ENCODE measurements at regions not wholly inside any gene's neighbourhood (a gene's known extent, or its start where the extent isn't known, plus 50 kb on each side); places are given as distances from the start of the nearest gene placed in this dataset.
A peak's percentile ranks its signal among the peaks of the same experiment; 100 is the strongest.

DNA sequence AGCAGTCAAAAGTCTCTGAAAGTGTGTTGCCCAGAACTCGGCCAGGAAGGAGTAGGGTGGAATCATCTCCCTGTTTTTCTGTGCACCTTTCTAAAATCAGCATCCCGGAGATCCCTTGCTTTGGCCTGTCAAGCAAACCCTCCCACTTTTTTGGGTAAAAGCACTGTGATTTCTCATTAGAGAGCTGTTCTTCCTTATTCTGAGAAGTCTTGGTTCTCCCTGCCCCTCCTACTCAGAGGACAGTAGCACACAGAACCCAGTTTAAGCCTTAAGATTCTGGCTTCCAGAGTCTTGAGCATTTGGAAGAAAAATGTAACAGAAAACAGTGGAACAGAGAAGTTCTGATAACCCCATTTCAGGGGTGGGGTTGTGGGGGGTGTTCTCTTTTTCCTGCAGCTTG lies 52.6 kb upstream of the KATNAL1 start:
- Histone ChIP-seq H3K4me1 (ENCODE audit: low read depth) (peaks cover 18% of the 10 kb centered on the region), H3K4me3 (no peak overlapping the region), H3K9me3 (ENCODE audit: low read depth) (no peaks in the 10 kb centered on the region), H3K27me3 (no peaks in the 10 kb centered on the region), H3K27ac (no peak overlapping the region), H3K36me3 (no peaks in the 10 kb centered on the region)
- TF ChIP-seq, protein P1, sequence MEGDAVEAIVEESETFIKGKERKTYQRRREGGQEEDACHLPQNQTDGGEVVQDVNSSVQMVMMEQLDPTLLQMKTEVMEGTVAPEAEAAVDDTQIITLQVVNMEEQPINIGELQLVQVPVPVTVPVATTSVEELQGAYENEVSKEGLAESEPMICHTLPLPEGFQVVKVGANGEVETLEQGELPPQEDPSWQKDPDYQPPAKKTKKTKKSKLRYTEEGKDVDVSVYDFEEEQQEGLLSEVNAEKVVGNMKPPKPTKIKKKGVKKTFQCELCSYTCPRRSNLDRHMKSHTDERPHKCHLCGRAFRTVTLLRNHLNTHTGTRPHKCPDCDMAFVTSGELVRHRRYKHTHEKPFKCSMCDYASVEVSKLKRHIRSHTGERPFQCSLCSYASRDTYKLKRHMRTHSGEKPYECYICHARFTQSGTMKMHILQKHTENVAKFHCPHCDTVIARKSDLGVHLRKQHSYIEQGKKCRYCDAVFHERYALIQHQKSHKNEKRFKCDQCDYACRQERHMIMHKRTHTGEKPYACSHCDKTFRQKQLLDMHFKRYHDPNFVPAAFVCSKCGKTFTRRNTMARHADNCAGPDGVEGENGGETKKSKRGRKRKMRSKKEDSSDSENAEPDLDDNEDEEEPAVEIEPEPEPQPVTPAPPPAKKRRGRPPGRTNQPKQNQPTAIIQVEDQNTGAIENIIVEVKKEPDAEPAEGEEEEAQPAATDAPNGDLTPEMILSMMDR (IDR thresholded peaks at IDR 0.05; ENCODE audit: low read depth, low read length): no peak
- DNase-seq (ENCODE audit: low read depth in 1 of 2, low spot score in 1 of 2): no peak

- no peak for DNase-seq (ENCODE audit: low read depth in 1 of 2, low spot score in 1 of 2)
- Histone ChIP-seq H3K4me1 (ENCODE audit: low read depth) (peaks cover 19% of the 10 kb centered on the region), H3K27ac (no peak overlapping the region), H3K4me3 (no peak overlapping the region), H3K27me3 (no peaks in the 10 kb centered on the region), H3K36me3 (no peaks in the 10 kb centered on the region), H3K9me3 (ENCODE audit: low read depth) (no peaks in the 10 kb centered on the region)
- TF ChIP-seq, protein P1 (IDR thresholded peaks at IDR 0.05; ENCODE audit: low read depth, low read length): no peak
Observed at GRCh38 chr13:30360586-30360985, 53.2 kb upstream of the KATNAL1 start.

DNA sequence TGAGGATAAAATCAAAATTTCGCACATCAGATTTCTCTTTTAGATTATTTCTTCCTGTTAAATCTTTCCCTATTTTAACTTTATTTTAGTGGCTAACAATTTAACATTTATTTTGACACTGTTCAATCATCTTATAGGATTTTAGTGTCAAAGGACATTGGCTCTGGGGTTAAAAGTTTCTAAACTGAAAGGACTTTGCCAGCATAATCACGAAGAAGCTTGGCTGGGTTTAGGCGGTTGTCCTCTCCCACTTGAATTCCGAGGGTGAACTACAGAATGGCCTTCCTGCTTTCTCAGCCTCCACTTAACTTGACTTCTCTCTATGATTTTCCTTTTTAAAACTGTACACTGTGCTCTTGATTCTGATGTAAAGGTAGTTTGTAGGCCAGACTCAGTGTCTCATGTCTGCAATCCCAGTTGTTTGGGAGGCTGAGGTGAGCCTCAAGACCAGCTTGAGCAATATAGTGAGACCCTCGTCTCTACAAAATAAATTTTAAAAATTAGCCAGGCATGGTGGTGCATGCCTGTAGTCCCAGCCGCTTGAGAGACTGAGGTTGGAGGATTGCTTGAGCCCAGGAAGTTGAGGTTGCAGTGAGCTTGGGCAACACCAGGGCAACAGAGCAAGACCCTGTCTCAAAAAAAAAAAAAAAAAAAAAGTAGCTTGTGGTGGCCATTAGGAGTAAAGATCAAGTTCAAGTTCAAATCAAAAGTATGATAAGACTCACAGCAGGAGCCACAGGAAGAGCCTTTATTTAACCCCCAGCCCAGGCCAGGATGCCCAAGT lies 54.8 kb upstream of the KATNAL1 start:
- no peaks in the 10 kb centered on the region for H3K27me3 ChIP-seq
- H3K4me3 ChIP-seq: no peak overlapping the region
- peaks cover 26% of the 10 kb centered on the region for H3K4me1 ChIP-seq (ENCODE audit: low read depth)
- H3K9me3 ChIP-seq (ENCODE audit: low read depth): no peaks in the 10 kb centered on the region
- H3K36me3 ChIP-seq: no peaks in the 10 kb centered on the region
- no peak overlapping the region for H3K27ac ChIP-seq
- TF ChIP-seq, protein P1 (IDR thresholded peaks at IDR 0.05; ENCODE audit: low read depth, low read length): no peak
- no peak for DNase-seq (ENCODE audit: low read depth in 1 of 2, low spot score in 1 of 2)

- Histone ChIP-seq H3K9me3 (ENCODE audit: low read depth) (no peaks in the 10 kb centered on the region), H3K27me3 (no peaks in the 10 kb centered on the region), H3K27ac (no peak overlapping the region), H3K4me3 (no peak overlapping the region), H3K4me1 (ENCODE audit: low read depth) (peaks cover 26% of the 10 kb centered on the region), H3K36me3 (no peaks in the 10 kb centered on the region)
- TF ChIP-seq, protein P1 (IDR thresholded peaks at IDR 0.05; ENCODE audit: low read depth, low read length): no peak
- DNase-seq (ENCODE audit: low read depth in 1 of 2, low spot score in 1 of 2): peak in 1 of 2 donors; percentile 10
Observed at GRCh38 chr13:30362869-30363268, 55.5 kb upstream of the KATNAL1 start.

DNA sequence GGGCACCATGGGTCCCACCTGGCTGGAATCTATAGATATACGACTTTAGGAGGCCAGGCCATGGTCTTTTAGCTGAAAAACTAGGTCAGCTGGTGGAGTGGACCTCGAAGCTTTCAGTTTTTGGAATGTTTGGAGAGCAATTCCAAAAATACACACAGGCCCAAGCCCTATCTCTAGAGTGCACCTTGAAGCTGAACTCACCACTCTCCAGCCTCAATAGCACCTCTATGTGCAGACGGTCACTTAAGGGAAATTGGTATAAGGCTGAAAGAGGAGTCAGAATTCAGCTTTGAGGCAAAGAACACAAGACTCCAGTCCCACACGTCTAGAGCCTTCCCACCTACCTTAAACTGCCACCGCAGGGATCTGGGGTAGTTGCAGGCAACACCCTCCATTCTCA lies 56.4 kb upstream of the KATNAL1 start:
- Histone ChIP-seq H3K4me1 (ENCODE audit: low read depth) (peaks cover 26% of the 10 kb centered on the region), H3K36me3 (no peaks in the 10 kb centered on the region), H3K27ac (peak overlapping the region; percentile 69), H3K27me3 (no peaks in the 10 kb centered on the region), H3K9me3 (ENCODE audit: low read depth) (no peaks in the 10 kb centered on the region), H3K4me3 (no peak overlapping the region)
- TF ChIP-seq, protein P1 (IDR thresholded peaks at IDR 0.05; ENCODE audit: low read depth, low read length): no peak
- DNase-seq (ENCODE audit: low read depth in 1 of 2, low spot score in 1 of 2): no peak
